ENCODE measurements at regions not wholly inside any gene's neighbourhood (a gene's known extent, or its start where the extent isn't known, plus 50 kb on each side); places are given as distances from the start of the nearest gene placed in this dataset.

- peaks cover 7% of the 10 kb centered on the region for H3K4me1 Mint-ChIP-seq (ENCODE audit: low read depth)
- intact Hi-C loops (cut with micrococcal nuclease) = no loop called here
- no peaks in the 10 kb centered on the region for H3K27me3 Mint-ChIP-seq
- H3K27ac Mint-ChIP-seq = no peak overlapping the region
- no peaks in the 10 kb centered on the region for H3K9me3 Mint-ChIP-seq
- no peaks in the 10 kb centered on the region for H3K36me3 Mint-ChIP-seq (ENCODE audit: low read depth)
- H3K4me3 Mint-ChIP-seq = no peak overlapping the region
Measured at GRCh38 chr2:176758426-176758825, 454.2 kb upstream of the HNRNPA3 start.

- Mint-ChIP-seq H3K36me3 (ENCODE audit: low read depth) (no peaks in the 10 kb centered on the region), H3K27me3 (no peaks in the 10 kb centered on the region), H3K27ac (no peak overlapping the region), H3K4me1 (ENCODE audit: low read depth) (no peaks in the 10 kb centered on the region), H3K9me3 (no peaks in the 10 kb centered on the region), H3K4me3 (no peak overlapping the region)
- intact Hi-C loops (cut with micrococcal nuclease) = no loop called here
Measured at GRCh38 chr2:176760439-176760838, 452.2 kb upstream of the HNRNPA3 start.

GRCh38 chr2:176763130-176763529 lies 449.5 kb upstream of the HNRNPA3 start:
- Mint-ChIP-seq H3K27me3 (no peaks in the 10 kb centered on the region), H3K9me3 (no peaks in the 10 kb centered on the region), H3K36me3 (ENCODE audit: low read depth) (no peaks in the 10 kb centered on the region), H3K4me3 (no peak overlapping the region), H3K4me1 (ENCODE audit: low read depth) (no peaks in the 10 kb centered on the region), H3K27ac (no peak overlapping the region)
- intact Hi-C loops (cut with micrococcal nuclease) = no loop called here

- Mint-ChIP-seq H3K27me3 (no peaks in the 10 kb centered on the region), H3K27ac (no peak overlapping the region), H3K36me3 (ENCODE audit: low read depth) (no peaks in the 10 kb centered on the region), H3K9me3 (no peaks in the 10 kb centered on the region), H3K4me3 (no peak overlapping the region), H3K4me1 (ENCODE audit: low read depth) (no peaks in the 10 kb centered on the region)
- intact Hi-C loops (cut with micrococcal nuclease) = no loop called here
Measured at GRCh38 chr2:176763851-176764404, 448.7 kb upstream of the HNRNPA3 start.

DNA sequence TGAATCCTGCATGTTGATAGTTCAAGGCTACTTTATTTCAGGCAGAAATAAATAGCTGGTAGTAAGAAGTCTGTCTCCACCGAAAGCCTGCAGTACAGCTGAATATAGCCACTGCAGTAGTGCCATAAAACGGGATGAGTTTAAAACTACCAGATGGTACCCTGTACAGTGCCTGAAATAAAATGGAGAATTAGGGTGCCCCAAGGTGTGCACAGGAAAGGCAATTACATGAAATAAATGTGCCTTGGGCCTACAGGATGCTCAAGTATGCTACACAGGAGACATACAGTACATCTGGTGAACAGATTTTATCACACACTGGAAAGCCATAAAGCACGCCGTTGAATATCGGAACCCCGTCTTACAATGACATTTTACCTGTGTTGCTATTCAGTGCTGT lies 447.7 kb upstream of the HNRNPA3 start:
- Mint-ChIP-seq H3K36me3 (ENCODE audit: low read depth) (no peaks in the 10 kb centered on the region), H3K27ac (no peak overlapping the region), H3K4me3 (no peak overlapping the region), H3K9me3 (no peaks in the 10 kb centered on the region), H3K4me1 (ENCODE audit: low read depth) (no peaks in the 10 kb centered on the region), H3K27me3 (no peaks in the 10 kb centered on the region)
- intact Hi-C loops (cut with micrococcal nuclease) = no loop called here

- no peaks in the 10 kb centered on the region for H3K27me3 Mint-ChIP-seq
Measured at GRCh38 chr2:176766005-176766404, 446.6 kb upstream of the HNRNPA3 start.

GRCh38 chr2:176768185-176768584 lies 444.4 kb upstream of the HNRNPA3 start:
- H3K27me3 Mint-ChIP-seq = no peaks in the 10 kb centered on the region

More at GRCh38 chr2:176766005-176766404, 446.6 kb upstream of the HNRNPA3 start:
- no peaks in the 10 kb centered on the region for H3K36me3 Mint-ChIP-seq (ENCODE audit: low read depth)
- H3K4me3 Mint-ChIP-seq = no peak overlapping the region
- no peak overlapping the region for H3K27ac Mint-ChIP-seq
- intact Hi-C loops (cut with micrococcal nuclease) = no loop called here
- no peaks in the 10 kb centered on the region for H3K4me1 Mint-ChIP-seq (ENCODE audit: low read depth)
- H3K9me3 Mint-ChIP-seq = no peaks in the 10 kb centered on the region

DNA sequence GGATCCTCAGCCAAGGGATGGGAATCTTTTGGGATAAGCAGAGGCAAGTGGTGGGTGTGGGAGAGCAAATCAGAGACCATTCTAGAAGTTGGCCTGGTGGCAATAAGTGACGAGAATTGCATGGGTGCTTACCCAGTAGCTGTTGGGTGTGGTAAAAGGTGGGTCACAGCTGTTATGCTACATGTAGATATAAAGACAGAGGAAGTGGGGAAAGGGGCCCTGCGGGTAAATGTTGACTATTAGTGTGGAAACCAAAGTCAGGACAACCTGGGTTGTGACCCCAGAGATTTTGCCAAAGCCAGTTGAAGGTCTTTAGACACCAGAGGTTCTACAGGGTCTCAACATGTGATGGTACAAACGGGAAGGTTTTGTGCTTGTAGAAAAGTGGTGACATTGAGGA lies 443.6 kb upstream of the HNRNPA3 start:
- no peaks in the 10 kb centered on the region for H3K36me3 Mint-ChIP-seq (ENCODE audit: low read depth)
- intact Hi-C loops (cut with micrococcal nuclease) = no loop called here
- H3K9me3 Mint-ChIP-seq = peaks cover 22% of the 10 kb centered on the region
- H3K27me3 Mint-ChIP-seq = no peaks in the 10 kb centered on the region
- H3K4me3 Mint-ChIP-seq = no peak overlapping the region
- no peaks in the 10 kb centered on the region for H3K4me1 Mint-ChIP-seq (ENCODE audit: low read depth)
- no peak overlapping the region for H3K27ac Mint-ChIP-seq

More at GRCh38 chr2:176768185-176768584, 444.4 kb upstream of the HNRNPA3 start:
- intact Hi-C loops (cut with micrococcal nuclease) = no loop called here
- H3K27ac Mint-ChIP-seq = no peak overlapping the region
- H3K36me3 Mint-ChIP-seq (ENCODE audit: low read depth) = no peaks in the 10 kb centered on the region
- H3K4me3 Mint-ChIP-seq = no peak overlapping the region
- H3K9me3 Mint-ChIP-seq = peaks cover 13% of the 10 kb centered on the region
- no peaks in the 10 kb centered on the region for H3K4me1 Mint-ChIP-seq (ENCODE audit: low read depth)

GRCh38 chr2:176769499-176770370 lies 442.9 kb upstream of the HNRNPA3 start:
- Mint-ChIP-seq H3K4me3 (no peak overlapping the region), H3K36me3 (ENCODE audit: low read depth) (no peaks in the 10 kb centered on the region), H3K4me1 (ENCODE audit: low read depth) (no peaks in the 10 kb centered on the region), H3K9me3 (peaks cover 26% of the 10 kb centered on the region), H3K27ac (no peak overlapping the region), H3K27me3 (no peaks in the 10 kb centered on the region)
- intact Hi-C loops (cut with micrococcal nuclease) = no loop called here

- intact Hi-C loops (cut with micrococcal nuclease) = no loop called here
- no peaks in the 10 kb centered on the region for H3K27me3 Mint-ChIP-seq
- no peaks in the 10 kb centered on the region for H3K36me3 Mint-ChIP-seq (ENCODE audit: low read depth)
- H3K27ac Mint-ChIP-seq = no peak overlapping the region
- H3K4me1 Mint-ChIP-seq (ENCODE audit: low read depth) = no peaks in the 10 kb centered on the region
- peaks cover 26% of the 10 kb centered on the region for H3K9me3 Mint-ChIP-seq
- H3K4me3 Mint-ChIP-seq = no peak overlapping the region
Measured at GRCh38 chr2:176772816-176773215, 439.8 kb upstream of the HNRNPA3 start.

- peaks cover 30% of the 10 kb centered on the region for H3K9me3 Mint-ChIP-seq
- intact Hi-C loops (cut with micrococcal nuclease) = no loop called here
- H3K4me1 Mint-ChIP-seq (ENCODE audit: low read depth) = peaks cover 5% of the 10 kb centered on the region
- H3K27ac Mint-ChIP-seq = no peak overlapping the region
- H3K27me3 Mint-ChIP-seq = no peaks in the 10 kb centered on the region
- H3K36me3 Mint-ChIP-seq (ENCODE audit: low read depth) = no peaks in the 10 kb centered on the region
- H3K4me3 Mint-ChIP-seq = no peak overlapping the region
Measured at GRCh38 chr2:176774766-176775451, 437.7 kb upstream of the HNRNPA3 start.

DNA sequence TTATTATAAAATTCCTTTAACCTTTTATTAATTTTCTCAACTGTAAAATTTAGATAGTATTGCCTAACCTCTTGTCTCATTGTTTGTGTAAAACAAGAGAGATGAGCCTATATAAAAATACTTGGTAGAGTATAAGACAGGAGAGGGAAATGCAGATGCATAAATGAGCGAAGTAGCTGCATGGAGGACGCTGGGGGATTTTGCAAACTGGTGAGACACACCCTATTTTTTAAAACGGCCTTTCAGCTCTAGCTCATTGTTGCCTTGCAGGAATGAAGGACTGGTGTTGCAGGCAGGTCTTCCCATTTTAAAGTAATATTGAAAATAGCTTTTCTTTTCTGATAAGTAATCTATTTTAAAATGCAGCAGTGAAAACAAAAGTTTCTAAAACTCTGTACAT lies 435.3 kb upstream of the HNRNPA3 start:
- Mint-ChIP-seq H3K36me3 (ENCODE audit: low read depth) (peaks cover 6% of the 10 kb centered on the region), H3K4me1 (ENCODE audit: low read depth) (peaks cover 5% of the 10 kb centered on the region), H3K4me3 (no peak overlapping the region), H3K27ac (no peak overlapping the region), H3K27me3 (no peaks in the 10 kb centered on the region), H3K9me3 (peaks cover 43% of the 10 kb centered on the region)
- intact Hi-C loops (cut with micrococcal nuclease) = no loop called here

DNA sequence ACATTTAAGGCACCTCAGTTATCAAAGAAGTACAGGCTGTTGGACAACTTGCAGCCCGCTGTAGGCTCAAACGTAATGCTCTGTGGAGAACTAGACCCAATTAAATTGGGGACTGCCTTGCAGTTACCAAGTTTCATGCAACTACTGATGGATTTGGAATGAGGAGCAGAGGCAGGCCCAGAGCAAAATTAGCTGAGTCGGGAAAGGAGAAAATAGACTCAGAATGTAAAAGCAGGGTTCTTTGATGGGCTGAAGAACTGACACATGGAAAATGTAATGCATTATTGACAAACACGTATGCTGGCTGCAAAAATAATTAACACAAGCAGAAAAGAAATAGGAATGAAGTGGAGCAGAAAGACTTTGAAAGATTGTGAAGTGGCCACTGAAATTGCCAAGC lies 432.7 kb upstream of the HNRNPA3 start:
- intact Hi-C loops (cut with micrococcal nuclease) = no loop called here
- H3K27me3 Mint-ChIP-seq = no peaks in the 10 kb centered on the region
- peaks cover 6% of the 10 kb centered on the region for H3K36me3 Mint-ChIP-seq (ENCODE audit: low read depth)
- H3K27ac Mint-ChIP-seq = peak overlapping the region; percentile 80
- peaks cover 30% of the 10 kb centered on the region for H3K9me3 Mint-ChIP-seq
- no peak overlapping the region for H3K4me3 Mint-ChIP-seq
- peaks cover 5% of the 10 kb centered on the region for H3K4me1 Mint-ChIP-seq (ENCODE audit: low read depth)

DNA sequence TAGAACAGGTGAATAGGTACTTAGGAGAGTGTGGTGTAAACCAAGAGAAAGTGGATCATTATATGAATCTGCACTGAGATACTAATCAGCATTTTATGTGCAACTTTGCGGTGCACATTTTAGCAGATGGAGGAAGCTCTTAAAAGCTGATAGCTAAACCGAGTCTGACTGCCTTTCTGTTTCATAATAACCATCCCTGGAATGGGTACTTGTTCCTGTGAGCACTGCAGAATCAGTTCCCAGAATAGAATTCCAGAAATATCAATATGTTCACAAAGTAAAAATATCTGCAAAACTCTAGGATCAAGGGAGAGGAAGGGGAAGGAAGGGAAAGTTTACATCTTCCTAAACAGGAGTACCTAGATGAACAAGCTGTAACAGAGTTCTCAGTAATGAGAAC lies 432.2 kb upstream of the HNRNPA3 start:
- intact Hi-C loops (cut with micrococcal nuclease) = no loop called here
- Mint-ChIP-seq H3K4me3 (no peak overlapping the region), H3K27ac (no peak overlapping the region), H3K9me3 (peaks cover 30% of the 10 kb centered on the region), H3K36me3 (ENCODE audit: low read depth) (peaks cover 6% of the 10 kb centered on the region), H3K27me3 (no peaks in the 10 kb centered on the region), H3K4me1 (ENCODE audit: low read depth) (peaks cover 5% of the 10 kb centered on the region)

Measured in dendritic cell treated with granulocyte-macrophage colony-stimulating factor and Interleukin-4, amounts not matched to agents 40 ng/mL and 50 ng/mL, for 4 days (primary cell).